HG03135 (cell line): ENCODE measurements at regions not wholly inside any gene's neighbourhood (a gene's known extent, or its start where the extent isn't known, plus 50 kb on each side); places are given as distances from the start of the nearest gene placed in this dataset.

Source experiments
- ATAC-seq: cut with Tn5 transposase; IDR thresholded peaks from one replicate; pipeline ENCODE4 v1.9.1; 2021; ENCODE audit warnings: mild to moderate bottlenecking, moderate library complexity; ENCODE audit not compliant: unreplicated experiment

DNA sequence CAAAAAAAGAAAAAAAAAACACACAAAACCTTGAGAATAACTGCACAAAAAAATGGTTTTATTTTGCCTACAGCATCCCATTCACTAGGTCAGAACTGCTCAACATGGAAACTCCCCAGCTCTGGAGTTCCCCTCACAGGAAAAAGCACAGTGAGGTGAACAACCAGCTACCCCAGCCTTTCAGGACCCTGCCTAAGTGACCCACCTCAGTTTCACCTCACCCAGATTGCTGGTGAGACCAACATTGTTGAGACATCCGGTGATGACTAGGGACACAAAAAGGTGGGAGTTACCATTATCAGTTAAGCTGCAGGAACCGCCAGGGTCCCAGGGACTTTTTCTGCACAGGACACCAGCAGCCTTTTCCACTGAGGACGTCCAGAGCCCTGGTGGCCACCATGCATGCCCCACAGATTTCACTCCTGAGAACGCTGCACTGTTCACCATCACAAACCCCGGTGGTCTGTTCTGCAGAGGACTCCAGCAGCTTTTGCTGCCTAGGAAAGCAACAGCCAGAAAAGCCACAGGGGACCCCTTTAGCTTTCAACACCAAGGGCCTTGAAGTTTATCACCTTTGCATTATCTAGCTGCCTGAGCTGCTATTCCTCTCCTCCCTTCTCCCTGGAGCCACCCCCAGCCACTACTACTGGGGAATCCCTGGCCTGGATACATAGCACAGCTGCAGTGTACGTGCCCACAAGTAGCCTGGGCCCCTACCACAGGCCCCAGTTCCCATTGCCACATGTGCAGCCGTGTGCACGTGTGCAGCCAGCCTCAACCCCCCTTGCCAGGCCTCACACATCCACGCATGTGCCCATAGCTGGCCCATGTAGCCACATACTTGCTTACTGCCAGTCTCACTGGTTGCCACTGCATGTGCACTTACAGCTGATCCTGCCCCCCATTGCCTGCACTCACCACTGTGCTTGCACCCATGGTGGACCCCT, 62.5 kb upstream of the FAR2 start:
- ATAC-seq: no peak

DNA sequence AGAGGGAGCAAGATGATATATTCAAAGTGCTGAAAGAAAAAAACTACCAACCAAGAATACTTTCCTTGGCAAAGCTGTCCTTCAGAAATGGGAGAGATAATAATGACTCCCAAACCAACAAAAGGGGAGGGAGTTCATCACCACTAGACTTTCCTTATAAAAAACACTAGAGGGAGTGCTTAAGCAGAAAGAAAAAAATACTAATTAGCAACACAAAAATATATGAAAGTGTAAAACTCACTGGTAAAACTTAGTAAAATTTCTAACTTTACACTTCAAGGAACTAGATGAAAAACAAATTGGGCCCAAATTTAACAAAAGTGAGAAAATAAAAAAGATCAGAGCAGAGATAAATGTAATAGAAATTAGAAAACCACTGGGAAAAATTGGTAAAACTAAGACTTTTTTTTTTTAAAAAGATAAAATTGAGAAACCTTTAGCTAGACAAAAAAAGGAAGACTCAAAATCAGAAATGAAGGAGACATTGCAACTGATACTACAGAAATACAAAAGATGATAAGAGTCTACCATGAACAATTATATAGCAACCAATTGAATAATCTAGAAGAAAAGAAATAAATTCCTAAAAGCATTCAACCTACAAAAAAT, 60.4 kb upstream of the FAR2 start:
- no peak for ATAC-seq
